HG03342 (cell line): ENCODE measurements at regions not wholly inside any gene's neighbourhood (a gene's known extent, or its start where the extent isn't known, plus 50 kb on each side); places are given as distances from the start of the nearest gene placed in this dataset.

ENCODE experiments used
- ATAC-seq: cut with Tn5 transposase; IDR thresholded peaks from one replicate; pipeline ENCODE4 v1.9.1; 2021; ENCODE audit warnings: mild to moderate bottlenecking, moderate library complexity; ENCODE audit not compliant: unreplicated experiment

DNA sequence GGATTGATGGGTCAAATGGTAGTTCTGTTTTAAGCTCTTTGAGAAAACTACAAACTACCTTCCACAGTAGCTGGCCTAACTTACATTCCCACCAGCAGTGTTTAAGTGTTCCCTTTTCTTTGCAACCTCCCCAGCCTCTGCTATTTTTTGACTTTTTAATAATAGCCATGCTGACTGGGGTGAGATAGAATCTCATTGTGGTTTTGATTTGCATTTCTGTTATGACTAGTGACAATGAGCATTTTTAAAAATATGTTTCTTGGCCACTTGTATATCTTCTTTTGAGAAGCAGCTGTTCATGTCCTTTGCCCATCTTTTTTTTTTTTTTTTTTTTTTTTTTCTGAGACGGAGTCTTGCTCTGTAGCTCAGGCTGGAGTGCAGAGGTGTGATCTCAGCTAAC, 155.2 kb upstream of the BMPER start:
- ATAC-seq = peak; percentile 79

DNA sequence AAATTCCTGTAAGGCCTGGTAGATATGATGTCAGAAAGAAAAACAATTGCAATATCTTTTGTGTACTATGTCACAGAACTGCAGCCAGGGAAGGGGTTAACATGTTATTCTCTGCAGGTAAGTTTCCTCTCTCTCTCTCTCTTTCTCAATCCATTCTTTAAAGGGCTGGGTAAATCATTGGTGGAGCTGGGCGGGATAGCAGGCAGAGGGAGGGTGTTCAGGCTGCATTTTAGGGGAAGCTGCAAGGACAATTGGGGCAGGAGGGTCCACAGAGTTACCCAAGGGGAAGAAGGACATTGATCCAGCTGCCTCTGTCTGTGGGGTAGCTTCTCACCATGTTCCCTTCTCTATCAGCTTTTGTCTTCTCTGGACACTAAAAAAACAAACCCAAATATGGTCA, 153.9 kb upstream of the BMPER start:
- no peak for ATAC-seq

DNA sequence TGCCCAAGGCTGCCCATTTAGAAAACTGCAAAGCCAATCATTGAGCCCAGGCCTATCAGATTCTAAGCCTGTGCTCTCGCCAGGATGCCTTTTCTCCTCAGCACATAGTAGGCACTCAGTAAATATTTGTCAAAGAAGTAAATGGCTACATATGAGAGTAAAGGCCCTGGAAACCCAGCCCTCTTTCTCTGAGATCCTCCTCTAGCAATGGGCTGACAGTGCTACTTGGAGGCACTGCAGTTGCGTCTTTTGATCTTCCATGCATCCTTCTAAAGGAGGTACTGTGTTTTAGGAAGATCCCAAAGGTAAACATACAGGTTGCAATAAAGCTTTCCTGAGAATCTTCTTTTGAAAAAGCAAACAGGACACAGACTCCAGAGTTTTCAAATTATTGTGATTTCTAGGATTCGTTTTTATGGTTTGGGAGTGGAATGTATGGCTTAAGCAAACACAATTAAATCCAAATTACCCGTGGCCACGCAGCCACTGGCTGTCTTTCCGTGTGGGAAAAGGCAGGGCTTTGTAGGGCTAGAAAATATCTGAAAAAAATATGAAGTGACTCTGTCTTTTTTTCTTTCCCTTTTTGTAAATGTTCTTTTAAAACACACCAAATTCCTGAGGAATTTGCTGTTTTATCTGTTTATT, 151.3 kb upstream of the BMPER start:
- ATAC-seq = no peak

DNA sequence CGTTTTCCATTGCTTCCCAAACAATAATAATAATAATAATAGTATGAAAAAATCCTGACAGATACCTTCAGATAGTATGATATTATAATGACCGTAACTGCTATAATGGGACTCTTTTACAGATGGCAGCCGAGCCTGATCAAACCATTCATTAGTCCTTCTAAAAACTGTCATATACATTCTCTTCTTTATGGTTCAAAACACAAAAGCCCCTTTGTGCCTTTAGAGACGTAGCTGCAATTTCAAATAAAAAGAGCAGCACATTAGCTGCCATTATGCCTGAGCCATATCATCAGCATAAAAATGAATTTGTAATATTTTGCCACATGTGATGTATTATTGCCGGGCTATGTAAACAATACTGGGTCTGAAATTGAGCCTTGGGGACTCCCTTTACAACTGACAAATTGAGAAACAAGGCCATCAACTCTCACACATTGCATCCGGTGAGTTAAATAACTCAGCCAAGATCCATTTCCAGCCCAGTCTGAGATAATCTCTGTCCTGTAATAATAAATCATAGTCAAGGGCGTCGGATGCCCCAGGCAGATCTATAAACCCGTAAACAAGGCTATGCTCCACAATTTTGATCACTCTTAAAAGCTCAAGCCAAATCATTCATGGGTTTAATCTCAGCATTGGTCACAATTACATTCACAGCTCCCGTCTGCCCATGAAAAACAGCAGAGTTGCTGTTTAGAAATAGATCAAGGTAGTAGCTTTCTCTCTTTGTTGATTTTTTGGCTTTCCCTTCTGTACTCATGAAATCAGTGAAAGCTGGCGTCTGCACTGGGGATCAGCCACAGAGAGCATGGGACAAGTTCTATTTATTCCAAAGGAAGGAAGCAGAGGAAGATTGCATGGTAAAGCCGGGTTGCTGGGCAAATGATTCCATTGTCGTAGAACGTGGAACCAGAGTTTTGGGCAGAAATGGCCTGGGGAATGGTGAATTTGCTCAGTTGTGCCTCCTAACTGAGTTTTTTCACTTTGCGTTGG, 150.1 kb upstream of the BMPER start:
- ATAC-seq = no peak

DNA sequence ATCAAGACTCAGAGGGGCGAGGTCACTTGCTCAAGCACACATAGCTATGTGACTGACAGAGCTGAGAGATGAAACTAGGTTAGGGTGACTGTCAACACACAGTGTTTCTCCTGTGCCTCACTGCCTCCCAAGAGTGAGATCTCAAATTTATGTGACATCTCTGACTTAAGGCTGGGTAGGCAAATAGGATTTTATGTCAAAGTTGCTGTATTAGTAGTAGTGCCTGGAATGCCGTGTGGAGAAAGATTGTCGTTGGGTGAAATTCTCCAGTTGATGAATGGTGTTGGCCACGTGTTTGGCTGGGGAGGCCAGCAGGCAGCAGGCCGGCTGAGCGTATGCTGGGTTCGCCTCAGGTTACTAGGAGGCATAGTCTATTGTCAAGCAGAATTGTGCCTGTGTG, 148.3 kb upstream of the BMPER start:
- no peak for ATAC-seq

DNA sequence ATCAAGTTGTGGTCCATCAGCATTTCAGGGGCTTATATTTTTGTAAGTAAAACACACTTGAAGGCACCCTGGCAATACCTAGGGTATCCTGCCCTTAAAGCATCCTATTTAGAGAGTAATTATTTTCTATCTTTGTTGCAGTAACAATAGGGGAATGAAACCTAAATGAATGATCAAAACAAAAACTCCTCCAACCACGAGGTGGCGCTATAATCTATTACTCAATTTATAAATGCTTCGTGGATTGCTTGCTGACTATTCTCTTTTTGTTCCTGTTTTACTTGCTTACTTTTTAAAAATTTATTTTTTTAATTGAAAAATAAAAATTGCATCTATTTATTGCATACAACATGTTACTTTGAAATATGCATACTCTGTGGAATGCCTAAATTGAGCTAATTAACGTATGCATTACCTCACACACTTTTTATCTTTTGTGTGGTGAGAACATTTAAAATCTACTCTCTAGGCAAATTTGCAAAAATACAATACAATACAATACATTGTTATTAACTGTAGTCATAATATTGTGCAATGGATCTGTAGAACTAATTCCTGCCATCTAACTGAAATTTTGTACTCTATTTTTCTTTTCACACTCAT, 147.7 kb upstream of the BMPER start:
- ATAC-seq = peak; percentile 43

DNA sequence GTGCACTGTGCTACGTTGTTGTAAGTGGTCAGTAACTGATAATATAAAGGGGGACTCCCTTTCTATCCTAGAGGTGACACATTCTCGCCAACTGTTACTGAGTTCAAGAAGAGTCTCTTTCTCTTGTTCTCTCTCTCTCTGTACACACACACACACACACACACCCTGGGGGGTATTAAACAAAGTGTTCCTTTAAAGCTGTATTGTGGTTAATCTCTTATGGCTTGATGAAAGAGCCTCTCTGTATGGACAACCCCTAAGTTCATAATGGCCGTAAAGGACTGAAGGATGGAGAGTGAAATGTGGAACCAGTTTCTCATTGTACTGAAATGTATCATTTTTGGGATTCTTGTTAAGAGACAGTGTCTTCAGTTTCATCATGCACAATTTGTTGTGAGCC, 145.2 kb upstream of the BMPER start:
- ATAC-seq = no peak

DNA sequence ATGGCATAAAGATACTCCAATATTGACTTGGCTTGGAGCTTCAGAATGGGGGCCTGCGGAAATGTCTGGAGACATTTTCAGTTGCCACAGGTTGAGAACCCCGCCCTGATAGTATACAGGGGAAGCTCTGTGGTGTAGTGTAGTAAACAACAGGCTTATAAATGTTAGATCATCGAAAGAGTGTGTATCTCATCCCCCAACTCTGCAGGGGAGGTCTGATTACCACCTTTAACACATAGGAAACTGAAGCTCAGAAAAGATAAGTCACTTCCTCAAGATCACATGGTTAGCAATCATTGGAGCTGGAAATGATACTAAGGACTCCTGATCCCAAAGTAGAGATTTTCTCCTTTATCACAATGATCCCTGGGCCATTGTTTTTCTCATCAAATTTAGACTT, 144.5 kb upstream of the BMPER start:
- no peak for ATAC-seq

DNA sequence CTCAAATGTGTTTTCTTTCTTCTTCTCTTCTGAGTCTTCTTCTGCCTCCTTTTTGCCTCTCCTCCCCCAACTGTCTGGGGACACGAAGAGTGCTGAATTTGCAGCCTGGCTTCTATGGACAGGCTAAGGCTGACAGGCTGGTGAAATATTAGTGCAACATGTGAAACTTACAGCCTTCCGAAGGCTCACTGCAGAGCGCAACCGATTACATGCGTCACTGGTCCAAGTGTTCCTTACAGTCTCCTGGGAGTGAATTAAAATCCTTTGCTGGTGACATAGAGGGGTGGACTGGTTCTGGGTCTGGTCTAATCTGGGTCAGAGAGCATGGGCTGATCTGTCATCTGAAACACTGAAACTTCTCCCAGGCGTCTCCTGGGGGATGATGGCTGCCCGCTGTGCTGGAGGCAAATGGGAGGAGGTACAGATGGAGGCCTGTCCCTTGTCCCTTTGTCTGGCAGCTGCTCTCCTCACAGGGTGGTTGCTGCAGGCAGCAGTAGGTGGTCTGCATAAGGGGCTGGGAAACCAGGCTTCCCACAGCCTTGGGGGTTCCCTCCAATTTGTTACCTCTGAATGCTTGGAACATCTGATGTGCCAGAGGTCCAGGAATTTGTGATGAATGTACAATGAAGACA, 143.8 kb upstream of the BMPER start:
- no peak for ATAC-seq

DNA sequence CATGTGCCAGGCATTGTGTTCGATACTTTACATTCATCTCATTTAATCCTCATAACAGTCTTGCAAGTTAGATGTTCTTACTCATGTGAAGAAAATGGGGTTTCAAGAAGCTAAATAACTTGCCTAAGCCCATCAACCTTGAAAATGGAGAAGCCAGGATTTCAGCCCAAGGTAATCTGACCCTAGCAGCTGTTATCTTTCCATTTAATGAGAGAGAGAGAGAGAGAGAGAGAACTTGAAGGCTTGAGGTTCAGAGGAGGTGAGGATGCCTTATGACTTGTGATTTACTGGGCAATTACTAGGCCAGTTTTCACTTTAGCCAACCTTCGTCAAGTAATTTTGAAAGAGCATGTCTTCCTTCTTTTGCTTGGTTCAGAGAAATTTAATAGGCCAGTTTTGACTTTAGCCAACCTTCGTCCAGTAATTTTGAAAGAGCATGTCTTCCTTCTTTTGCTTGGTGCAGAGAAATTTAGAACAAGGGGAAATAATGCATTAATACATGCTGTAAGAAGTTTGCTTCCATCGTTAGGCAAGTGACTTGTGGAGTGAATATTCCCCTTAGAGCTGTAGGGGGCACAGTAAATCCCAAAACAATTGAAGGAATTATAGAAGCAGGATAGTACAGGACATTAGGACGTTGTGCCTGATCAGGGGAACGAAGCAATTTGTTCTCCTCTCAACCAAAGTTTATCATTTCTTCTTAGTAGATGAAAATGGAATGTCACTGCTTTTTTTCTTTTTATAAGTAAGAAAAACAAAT, 143.0 kb upstream of the BMPER start:
- ATAC-seq = no peak

DNA sequence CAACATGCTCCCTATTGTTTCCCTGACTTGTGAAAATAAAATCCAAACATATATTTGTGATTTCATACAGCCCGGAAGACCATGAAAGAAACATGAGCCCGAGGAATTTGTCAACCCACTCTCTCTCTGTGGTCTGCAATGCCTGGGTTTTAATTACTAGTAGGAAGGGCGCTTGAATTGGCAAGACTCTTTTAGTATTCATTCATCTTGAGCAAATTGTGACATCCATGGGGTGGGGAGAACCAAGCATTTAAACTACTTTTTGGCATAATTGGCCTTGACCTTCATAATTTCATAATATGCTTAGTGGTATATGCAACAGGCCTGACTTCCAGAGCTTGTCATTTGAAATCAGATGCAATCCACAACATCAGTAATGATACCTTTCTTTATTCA, 142.4 kb upstream of the BMPER start:
- ATAC-seq = no peak

DNA sequence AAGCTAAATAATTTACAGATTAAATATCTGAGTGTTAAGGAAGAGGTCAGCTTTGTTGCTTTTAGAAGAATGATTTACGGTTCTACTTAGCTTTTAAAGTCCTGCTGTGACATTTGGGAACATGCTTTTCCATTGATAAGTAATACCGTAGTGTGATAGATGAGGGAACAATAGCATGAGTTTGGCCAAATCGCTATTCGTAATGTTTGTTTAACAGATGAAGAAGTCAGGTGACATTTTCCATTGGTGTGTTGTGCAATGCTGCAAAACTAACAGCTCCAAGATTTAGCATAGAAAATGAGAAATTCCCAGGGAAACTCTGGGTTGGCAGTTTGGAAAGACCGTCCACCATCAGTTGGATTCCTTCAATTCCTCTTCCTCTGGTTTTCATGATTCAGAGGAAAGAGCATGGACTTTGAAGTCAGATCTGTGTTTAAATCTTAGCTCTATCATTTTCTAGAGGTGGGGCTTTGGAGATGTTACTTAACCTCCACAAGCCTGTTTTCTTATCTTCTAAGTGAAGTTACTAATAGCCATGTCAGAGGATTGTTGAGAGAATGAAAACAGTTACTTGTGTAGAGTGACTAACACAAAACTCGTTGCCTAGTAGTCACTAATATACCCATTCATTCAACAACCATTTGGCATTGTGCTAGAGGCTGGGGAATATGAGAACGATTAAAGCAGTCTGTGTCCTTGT, 140.4 kb upstream of the BMPER start:
- ATAC-seq = no peak

DNA sequence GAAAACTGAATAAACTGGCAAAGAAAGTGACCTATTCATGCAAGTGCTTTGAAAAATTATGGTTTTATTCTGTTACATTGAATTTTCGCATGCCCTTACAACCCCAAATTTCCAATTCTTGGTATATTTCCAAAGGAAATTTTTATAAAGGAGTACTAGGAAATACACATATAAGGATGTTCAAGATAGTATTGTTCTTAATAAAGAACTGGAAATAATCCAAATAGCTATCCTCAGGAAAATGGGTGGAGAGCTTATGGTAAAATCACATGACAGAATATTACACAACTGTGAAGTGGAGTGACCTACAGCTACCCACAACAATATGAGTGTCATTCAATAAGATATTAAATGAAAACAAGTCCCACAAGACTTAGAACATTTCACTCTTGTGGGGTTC, 138.9 kb upstream of the BMPER start:
- no peak for ATAC-seq

DNA sequence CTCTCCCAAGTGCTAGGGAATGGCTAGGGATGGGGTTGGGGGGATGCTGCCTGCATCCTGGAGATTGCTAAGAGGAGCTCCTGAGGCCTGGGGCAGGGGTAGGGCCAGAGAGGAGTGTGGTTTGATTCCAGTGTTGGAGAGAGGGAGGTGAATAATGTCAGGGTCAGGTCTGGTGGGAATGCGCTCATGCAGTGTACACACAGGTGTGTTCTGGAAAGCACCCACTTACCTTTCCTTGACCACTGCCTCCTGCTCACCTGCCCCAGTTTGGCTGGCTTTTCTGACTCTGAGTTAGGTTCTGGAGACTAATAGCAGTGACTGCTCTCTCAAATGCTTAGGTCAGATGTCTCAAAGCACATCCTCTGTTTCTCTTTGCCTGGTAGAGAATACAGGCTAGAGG, 135.4 kb upstream of the BMPER start:
- no peak for ATAC-seq

DNA sequence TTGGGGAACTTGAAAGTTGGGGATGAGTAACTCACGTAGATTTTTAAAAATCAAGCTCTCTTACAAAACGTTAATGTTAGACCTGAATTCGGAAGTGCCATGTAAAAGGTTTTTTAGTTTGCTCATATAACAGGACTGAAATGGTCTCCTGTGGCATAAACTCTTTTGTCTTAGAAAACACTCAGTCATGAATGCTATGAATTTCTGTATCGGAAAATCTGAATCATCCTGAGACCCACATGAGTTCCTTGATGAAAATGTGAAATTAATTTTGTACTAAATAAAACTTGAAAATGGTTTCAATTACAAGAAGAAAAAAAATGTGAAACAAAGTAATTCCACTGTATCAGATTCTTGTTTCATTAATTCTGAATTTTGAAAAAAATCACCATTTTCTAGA, 134.8 kb upstream of the BMPER start:
- no peak for ATAC-seq

DNA sequence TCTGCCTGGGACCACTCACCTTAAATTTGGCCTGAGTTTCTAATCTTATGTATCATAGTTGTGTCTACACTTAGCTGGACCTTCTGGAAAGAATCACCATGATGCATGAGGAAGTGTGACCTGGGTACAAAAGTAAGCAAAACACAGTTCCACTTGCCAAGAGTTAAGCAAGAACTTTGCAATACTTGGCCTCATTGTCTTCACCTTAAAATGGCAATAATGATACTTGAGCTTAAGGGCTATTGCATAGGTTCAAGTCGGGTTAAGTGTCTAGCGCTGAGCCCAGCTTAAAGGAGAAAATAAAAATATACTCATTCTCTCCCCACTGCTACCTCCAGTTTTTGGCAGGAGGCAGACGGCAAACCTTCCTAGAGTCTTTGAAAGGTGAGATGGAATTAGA, 133.9 kb upstream of the BMPER start:
- no peak for ATAC-seq

DNA sequence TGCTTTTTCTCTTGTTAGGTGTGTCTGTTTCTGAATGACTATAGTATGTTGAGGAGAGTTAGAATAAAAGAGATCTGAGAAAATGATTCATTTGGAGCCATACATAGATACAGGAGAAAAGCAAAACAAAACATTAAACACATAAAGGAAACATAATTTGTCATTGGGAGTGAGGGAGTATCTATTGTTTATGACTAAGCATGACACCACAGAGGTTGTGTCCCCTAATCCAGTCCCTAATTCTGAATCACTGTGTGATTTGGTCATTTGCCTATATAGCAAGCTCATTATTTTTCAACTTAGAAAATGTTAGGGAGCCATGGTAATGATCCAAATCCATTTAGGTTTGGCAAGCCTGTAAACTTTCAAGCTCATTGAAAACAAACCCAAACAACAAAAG, 132.3 kb upstream of the BMPER start:
- no peak for ATAC-seq

DNA sequence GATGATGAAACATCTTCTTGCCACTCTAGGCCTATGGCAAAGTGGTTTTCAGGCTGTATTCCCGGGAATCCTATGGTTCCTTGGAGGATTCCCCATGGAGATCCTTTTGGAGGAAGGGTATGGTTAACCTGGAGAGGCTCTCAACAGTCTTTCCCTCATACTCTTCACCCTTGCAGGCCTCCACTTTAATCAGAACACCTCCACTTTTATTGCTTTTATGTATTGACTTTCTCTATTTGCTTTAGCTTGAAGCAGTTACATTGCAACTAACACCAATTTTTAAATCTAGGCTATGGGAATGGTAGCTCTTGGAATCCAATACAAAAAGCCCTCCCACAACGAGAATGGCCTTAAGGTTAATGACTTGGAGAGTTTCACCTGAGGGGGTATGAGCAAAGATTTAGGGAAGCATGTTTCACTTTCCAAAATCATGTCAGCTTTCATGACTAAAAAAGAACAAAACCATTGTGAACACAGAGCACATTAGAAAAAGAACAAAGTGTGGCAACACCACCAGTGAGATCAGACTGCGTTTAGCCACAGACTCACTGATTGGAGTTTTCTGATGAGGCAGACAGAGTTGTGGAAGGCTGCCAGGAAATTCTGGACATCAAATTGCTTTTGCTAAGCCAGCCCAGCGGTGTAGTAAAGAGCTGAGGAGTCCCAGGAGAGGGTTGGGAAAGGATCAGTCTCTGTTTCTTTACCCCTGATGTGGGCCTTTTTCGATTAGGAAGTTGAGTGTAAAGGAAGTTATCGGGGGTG, 130.4 kb upstream of the BMPER start:
- ATAC-seq = no peak

DNA sequence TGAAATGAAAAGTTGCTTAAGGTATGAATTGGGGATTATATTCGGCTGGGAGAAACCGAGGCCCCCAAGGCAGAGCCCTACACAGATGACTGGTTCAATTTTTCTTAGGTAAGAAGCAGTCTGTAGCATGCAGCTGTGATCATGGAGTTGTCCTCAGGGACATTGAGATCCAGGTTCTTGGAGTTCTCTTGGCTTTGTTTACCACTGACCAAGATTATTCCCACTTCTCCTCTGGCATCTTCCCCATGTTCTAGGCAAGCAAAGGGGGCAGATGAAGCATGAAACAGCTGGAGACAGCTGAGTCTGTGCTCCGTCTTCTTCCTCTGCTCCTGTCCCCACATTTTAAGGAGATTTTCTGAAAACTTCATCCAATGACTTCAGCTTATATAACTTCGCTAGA, 129.5 kb upstream of the BMPER start:
- no peak for ATAC-seq
